HG03064 (cell line): ENCODE measurements at regions not wholly inside any gene's neighbourhood (a gene's known extent, or its start where the extent isn't known, plus 50 kb on each side); places are given as distances from the start of the nearest gene placed in this dataset.

ENCODE experiments used
- ATAC-seq: cut with Tn5 transposase; IDR thresholded peaks from one replicate; pipeline ENCODE4 v1.9.1; 2021; ENCODE audit warnings: low read depth; ENCODE audit not compliant: unreplicated experiment

GRCh38 chr11:81129618-81130017 lies 1604.0 kb downstream of the FAM181B start:
- no peak for ATAC-seq

GRCh38 chr11:81112718-81113117 lies 1620.9 kb downstream of the FAM181B start:
- no peak for ATAC-seq

GRCh38 chr11:81104051-81104450 lies 1629.6 kb downstream of the FAM181B start:
- ATAC-seq: no peak

GRCh38 chr11:81098471-81098870 lies 1635.2 kb downstream of the FAM181B start:
- no peak for ATAC-seq

- ATAC-seq: no peak
These were observed 1641.1 kb downstream of the FAM181B start for GRCh38 chr11:81092522-81092921.

GRCh38 chr11:81089242-81089641 lies 1644.4 kb downstream of the FAM181B start:
- no peak for ATAC-seq

GRCh38 chr11:81080476-81080875 lies 1639.6 kb upstream of the TENM4 start:
- no peak for ATAC-seq

GRCh38 chr11:81072273-81072672 lies 1631.4 kb upstream of the TENM4 start:
- ATAC-seq: no peak

GRCh38 chr11:81071606-81072005 lies 1630.8 kb upstream of the TENM4 start:
- no peak for ATAC-seq

- no peak for ATAC-seq
These were observed 1630.1 kb upstream of the TENM4 start for GRCh38 chr11:81070948-81071347.

- no peak for ATAC-seq
These were observed 1618.5 kb upstream of the TENM4 start for GRCh38 chr11:81059356-81059755.

GRCh38 chr11:81052344-81053158 lies 1611.7 kb upstream of the TENM4 start:
- ATAC-seq: no peak

- no peak for ATAC-seq
These were observed 1599.2 kb upstream of the TENM4 start for GRCh38 chr11:81039916-81040524.

GRCh38 chr11:81036168-81036870 lies 1595.5 kb upstream of the TENM4 start:
- ATAC-seq: no peak

- ATAC-seq: no peak
These were observed 1593.1 kb upstream of the TENM4 start for GRCh38 chr11:81033779-81034540.

- no peak for ATAC-seq
These were observed 1592.1 kb upstream of the TENM4 start for GRCh38 chr11:81032906-81033305.

- no peak for ATAC-seq
These were observed 1589.4 kb upstream of the TENM4 start for GRCh38 chr11:81030186-81030585.

- no peak for ATAC-seq
These were observed 1585.2 kb upstream of the TENM4 start for GRCh38 chr11:81026032-81026431.

- no peak for ATAC-seq
These were observed 1581.2 kb upstream of the TENM4 start for GRCh38 chr11:81022057-81022456.

- ATAC-seq: no peak
These were observed 1569.8 kb upstream of the TENM4 start for GRCh38 chr11:81010631-81011030.

- ATAC-seq: no peak
These were observed 1566.2 kb upstream of the TENM4 start for GRCh38 chr11:81007046-81007445.
